GM21390 (cell line): ENCODE measurements at regions not wholly inside any gene's neighbourhood (a gene's known extent, or its start where the extent isn't known, plus 50 kb on each side); places are given as distances from the start of the nearest gene placed in this dataset.

Experiments used
- ATAC-seq: cut with Tn5 transposase; IDR thresholded peaks from one replicate; pipeline ENCODE4 v1.9.1; 2021; ENCODE audit not compliant: unreplicated experiment

- ATAC-seq = no peak
Measured at GRCh38 chr4:163621821-163622220, 127.3 kb downstream of the TMA16 start.

- no peak for ATAC-seq
Measured at GRCh38 chr4:163622379-163623035, 128.0 kb downstream of the TMA16 start.

GRCh38 chr4:163623787-163624186 lies 129.3 kb downstream of the TMA16 start:
- ATAC-seq = no peak

GRCh38 chr4:163624727-163625126 lies 130.2 kb downstream of the TMA16 start:
- ATAC-seq = no peak

- ATAC-seq = no peak
Measured at GRCh38 chr4:163631288-163631687, 136.8 kb downstream of the TMA16 start.

- no peak for ATAC-seq
Measured at GRCh38 chr4:163638909-163639308, 144.4 kb downstream of the TMA16 start.

GRCh38 chr4:163649557-163650091 lies 155.1 kb downstream of the TMA16 start:
- no peak for ATAC-seq

- ATAC-seq = no peak
Measured at GRCh38 chr4:163651761-163652160, 157.3 kb downstream of the TMA16 start.

- ATAC-seq = no peak
Measured at GRCh38 chr4:163654621-163655020, 160.1 kb downstream of the TMA16 start.

- ATAC-seq = no peak
Measured at GRCh38 chr4:163660636-163661035, 166.1 kb downstream of the TMA16 start.

- ATAC-seq = peak; percentile 22
Measured at GRCh38 chr4:163662768-163663167, 168.3 kb downstream of the TMA16 start.

GRCh38 chr4:163663454-163664225 lies 169.2 kb downstream of the TMA16 start:
- peak; percentile 83 for ATAC-seq

- ATAC-seq = no peak
Measured at GRCh38 chr4:163665101-163665500, 170.6 kb downstream of the TMA16 start.

GRCh38 chr4:163665521-163666331 lies 171.2 kb downstream of the TMA16 start:
- ATAC-seq = peak; percentile 41

- ATAC-seq = no peak
Measured at GRCh38 chr4:163666332-163666873, 171.9 kb downstream of the TMA16 start.

GRCh38 chr4:163672751-163673150 lies 178.3 kb downstream of the TMA16 start:
- no peak for ATAC-seq

GRCh38 chr4:163673848-163674697 lies 179.6 kb downstream of the TMA16 start:
- peak; percentile 67 for ATAC-seq

- ATAC-seq = no peak
Measured at GRCh38 chr4:163679189-163679588, 184.7 kb downstream of the TMA16 start.

GRCh38 chr4:163680386-163681098 lies 186.1 kb downstream of the TMA16 start:
- ATAC-seq = no peak
